GM12872 (cell line): ENCODE measurements at regions not wholly inside any gene's neighbourhood (a gene's known extent, or its start where the extent isn't known, plus 50 kb on each side); places are given as distances from the start of the nearest gene placed in this dataset.

Experiments used
- TF ChIP-seq, protein P1 (sequence below): IDR thresholded peaks from 3 replicates; pipeline ENCODE4 v1.5.1; 2011; ENCODE audit warnings: low read depth, mild to moderate bottlenecking, low read length, moderate library complexity; ENCODE audit not compliant: insufficient read depth

DNA sequence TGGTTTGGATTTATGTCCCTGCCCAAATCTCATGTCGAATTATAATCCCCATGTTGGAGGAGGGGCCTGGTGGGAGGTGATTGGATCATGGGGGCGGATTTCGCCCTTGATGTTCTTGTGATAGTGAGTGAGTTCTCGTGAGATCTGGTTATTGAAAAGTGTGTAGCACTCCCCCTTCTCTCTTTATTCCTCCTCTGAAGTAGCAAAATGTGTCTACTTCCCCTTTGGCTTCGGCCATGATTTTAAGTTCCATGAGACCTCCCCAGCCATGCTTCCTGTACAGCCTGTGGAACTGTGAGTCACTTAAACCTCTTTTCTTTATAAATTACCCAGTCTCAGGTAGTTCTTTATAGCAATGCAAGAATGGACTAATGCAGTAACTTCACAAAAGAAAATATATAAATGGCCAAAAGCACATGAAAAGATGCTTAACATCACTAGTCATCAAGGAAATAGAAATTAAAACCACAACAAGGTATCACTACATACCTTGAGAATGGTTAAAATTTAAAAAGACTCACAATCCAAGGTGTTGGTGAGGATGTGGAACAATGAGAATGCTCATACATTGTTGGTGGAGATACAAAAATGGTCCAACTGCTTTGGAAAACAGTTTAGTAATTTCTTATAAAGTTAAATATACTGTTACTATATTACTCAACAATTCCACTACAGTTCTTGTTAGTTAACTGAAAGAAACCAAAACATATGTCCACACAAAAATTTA lies 218.7 kb downstream of the SNX10 start:
- TF ChIP-seq, protein P1, sequence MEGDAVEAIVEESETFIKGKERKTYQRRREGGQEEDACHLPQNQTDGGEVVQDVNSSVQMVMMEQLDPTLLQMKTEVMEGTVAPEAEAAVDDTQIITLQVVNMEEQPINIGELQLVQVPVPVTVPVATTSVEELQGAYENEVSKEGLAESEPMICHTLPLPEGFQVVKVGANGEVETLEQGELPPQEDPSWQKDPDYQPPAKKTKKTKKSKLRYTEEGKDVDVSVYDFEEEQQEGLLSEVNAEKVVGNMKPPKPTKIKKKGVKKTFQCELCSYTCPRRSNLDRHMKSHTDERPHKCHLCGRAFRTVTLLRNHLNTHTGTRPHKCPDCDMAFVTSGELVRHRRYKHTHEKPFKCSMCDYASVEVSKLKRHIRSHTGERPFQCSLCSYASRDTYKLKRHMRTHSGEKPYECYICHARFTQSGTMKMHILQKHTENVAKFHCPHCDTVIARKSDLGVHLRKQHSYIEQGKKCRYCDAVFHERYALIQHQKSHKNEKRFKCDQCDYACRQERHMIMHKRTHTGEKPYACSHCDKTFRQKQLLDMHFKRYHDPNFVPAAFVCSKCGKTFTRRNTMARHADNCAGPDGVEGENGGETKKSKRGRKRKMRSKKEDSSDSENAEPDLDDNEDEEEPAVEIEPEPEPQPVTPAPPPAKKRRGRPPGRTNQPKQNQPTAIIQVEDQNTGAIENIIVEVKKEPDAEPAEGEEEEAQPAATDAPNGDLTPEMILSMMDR: no peak

DNA sequence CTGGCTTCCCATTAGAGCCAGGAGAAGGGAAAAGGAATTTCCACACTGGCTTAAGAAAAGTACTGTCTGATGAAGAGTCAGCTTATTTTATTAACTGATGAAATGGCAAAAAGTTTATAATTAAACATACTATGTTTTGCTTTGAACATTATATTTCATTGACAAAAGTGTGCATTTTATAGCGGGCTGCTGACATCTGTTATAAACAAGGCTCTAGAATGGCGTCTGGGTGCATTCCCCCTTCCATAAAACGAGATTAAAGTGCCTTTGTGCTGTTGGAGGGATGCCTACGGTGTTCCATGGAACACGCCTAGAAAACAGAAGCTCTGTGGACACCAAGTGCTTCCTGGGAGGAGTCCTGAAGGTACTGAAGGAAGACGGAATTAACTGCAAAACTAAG lies 220.2 kb downstream of the SNX10 start:
- TF ChIP-seq, protein P1: no peak

DNA sequence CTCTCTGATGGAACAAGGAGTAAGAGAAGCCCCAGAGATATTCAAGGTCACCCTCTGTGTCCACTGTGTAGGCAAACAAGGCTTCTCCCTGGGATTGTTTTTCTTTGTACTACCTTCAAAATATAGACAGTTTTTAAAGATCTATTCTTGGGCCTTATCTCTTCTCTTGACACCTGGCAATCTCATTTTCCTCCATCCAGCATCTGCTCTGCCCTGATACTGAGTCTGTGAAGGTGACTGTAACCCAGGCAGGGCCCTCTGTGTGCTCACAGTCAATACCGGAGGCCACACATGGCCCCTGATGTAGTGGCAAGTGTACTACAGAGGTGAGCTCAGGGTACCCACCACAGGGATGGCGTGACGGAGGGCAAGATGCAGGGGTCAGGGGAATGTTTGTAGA lies 221.1 kb downstream of the SNX10 start:
- TF ChIP-seq, protein P1: no peak

DNA sequence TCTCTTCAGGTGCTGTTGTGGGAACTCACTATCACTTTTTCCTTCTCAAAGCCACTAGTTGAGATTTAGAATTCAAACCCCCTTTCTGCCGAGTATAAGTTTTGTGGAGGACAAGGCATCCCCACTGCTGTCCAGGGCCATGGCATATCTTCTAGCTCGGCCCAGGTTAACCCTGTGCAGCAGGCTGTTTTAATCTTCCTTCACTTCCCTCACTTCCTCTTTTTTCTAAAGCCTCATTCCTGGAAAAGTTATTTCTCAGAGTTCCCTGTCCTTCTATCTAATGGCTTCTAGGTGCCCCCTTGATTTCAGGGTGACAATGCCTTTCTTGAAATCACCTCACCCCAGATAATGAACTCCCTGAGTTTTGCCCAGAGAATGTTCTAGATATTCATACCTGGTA lies 222.3 kb downstream of the SNX10 start:
- TF ChIP-seq, protein P1: no peak

DNA sequence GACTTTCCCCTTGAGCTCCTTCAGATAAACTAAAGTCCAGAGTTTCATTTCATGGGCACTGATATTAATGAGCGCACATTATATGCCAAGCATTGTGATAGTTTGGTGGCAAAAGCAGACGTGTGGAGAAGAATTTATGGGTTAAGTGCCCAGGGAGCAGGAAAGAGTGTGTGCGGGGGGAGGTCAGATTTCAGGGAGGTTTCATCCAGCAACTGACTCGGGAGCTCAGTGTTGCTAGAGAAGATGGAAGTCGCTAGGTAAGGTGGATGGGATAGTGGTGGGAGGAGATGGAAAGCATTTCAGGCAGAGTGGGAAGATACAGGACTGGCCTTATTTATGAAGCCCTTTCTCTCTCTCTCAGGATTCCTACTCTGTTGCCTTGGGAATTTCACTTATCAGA lies 223.0 kb downstream of the SNX10 start:
- TF ChIP-seq, protein P1: no peak

DNA sequence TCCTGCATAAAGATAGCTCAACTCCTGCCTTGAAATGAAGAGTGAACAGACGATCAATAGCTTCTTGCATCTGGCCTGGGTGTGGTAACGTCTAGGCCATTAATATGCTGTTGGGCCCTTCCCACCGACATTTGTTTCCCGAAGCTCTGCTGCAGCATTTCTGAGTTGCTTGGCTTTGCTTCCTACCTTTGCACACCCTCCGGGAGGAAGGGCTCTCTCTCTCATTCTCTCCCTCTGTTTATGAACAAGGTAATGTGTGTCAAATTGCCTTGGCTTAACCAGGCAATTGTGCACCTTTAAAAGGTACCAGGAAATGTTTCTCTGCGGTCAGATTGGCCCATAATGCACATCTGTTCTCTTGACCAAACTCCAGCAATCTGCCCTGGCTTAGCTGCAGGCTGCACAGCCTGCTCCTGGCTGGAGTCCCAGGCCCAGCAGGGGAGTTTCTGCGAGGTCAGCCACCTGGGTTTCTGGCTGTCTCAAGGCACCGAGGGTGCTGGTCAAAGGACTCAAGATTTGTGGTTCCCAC lies 223.7 kb downstream of the SNX10 start:
- TF ChIP-seq, protein P1: no peak

DNA sequence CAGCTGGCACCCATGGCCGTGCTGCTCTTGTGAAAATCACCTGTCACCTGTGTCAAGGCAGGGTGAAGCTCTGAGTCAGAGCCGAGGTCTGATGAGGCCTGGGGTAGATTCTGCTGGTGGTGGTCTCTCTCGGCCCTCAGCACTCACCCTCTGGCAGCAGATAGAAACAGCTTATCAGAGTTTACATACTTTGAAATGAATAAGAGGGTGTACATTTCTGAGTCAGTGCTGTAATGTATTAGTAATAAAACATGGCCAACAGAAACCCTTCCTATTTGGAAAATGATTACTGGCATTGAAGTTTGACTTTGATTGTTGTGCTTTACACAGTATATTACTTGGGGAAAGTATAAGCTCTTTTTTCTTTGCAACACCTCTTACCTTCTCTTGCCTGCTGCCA lies 228.8 kb downstream of the SNX10 start:
- TF ChIP-seq, protein P1: no peak
